ENCODE measurements at regions not wholly inside any gene's neighbourhood (a gene's known extent, or its start where the extent isn't known, plus 50 kb on each side); places are given as distances from the start of the nearest gene placed in this dataset.
"Not testable (repeated sequence)": the region's sequence is repeated elsewhere in the genome, so short reads cannot be mapped to it uniquely, and the experiment has no call there.

- DNase-seq, result no peak
Measured at GRCh38 chr4:36609661-36610060, 328.2 kb downstream of the DTHD1 start.

- DNase-seq, result no peak
Measured at GRCh38 chr4:36610628-36611027, 329.2 kb downstream of the DTHD1 start.

DNA sequence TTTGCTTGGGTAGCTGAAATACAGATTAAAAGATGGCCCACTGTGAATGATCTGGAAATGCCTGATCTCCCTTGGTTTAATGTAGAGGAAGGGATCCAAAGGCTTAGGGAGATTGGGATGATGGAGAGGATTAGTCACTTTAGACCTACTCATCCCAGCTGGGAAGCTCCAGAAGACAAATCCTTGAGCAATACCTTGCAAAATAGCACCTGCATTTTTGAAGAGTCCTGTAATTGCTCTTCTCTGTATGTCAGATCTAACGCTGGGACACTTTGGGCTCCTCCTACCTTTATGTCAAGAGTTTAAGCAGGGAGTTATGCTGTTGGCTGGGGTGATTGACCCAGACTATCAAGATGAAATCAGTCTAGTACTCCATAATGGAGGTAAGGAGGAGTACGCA is 331.7 kb downstream of the DTHD1 start:
- DNase-seq, result not testable (repeated sequence)

DNA sequence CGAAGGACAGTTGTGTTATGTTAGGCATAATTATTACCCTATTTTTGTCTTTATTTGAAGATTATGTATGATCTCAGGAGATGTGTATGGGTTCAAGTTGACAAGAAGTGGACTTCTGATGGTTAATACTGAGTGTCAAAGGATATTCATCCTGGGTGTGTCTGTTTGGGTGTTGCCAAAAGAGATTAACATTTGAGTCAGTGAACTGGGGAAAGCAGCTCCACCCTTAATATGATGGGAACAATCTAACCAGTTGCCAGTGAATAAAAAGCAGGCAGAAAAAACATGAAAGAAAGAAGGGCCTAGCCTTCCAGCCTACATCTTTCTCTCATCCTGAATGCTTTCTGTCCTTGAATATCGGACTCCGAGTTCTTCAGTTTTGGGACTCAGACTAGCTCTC is 332.6 kb downstream of the DTHD1 start:
- no peak for DNase-seq

DNA sequence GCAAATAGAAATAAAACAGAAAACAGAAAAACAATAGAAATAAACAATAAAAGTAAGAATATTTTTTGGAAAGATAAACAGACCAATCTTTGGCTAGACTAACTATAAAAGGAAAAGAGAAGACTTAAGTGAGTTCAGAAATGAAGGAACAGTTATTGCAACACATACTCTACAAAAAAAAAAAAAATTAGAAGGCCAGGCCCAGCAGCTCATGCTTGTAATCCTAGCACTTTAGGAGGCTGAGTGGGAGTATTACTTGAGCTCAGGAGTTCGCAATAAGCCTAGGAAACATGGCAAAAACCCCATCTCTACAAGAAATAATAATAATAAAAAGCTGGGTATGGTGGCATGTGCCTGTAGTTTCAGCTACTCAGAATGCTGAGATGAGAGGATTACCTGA is 336.7 kb downstream of the DTHD1 start:
- DNase-seq, result no peak

DNA sequence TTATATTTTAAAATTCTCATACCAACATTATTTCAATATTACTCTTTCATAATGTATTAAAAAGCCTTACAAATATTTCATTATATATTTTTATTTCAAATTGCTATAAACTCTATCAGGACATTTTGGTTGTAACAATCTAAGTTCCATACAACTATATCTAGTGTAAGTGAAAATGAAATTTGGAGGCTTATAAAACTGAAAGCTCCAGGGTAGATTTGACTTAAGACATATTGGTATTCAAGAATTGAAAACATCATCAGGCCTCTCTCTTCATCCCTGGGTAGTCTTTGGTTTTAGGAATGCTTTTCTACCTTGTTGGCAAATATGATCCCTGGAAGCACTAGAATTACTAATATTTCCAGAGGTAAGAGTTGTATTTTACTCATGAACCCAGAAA is 342.6 kb downstream of the DTHD1 start:
- no peak for DNase-seq

GRCh38 chr4:36638273-36638811 is 356.9 kb downstream of the DTHD1 start:
- DNase-seq, result no peak

DNA sequence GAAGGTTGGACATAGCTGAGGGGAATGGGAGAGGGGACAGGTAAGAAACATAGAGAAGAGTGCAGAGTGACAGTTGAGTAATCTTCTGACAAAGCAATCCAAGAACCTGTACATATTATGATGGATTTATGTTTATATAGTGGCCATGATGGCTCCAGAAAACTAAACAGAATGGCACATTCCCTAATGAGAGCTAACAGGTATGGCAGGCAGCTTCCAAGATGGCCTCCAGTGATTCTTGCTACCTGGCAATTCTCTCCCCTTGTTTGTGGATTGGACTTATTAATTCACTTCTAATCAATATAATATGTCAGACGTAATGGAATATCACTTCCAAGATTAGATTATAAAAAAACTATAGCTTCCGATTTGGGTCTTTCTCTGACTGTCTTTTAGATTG is 359.5 kb downstream of the DTHD1 start:
- DNase-seq, result no peak

DNA sequence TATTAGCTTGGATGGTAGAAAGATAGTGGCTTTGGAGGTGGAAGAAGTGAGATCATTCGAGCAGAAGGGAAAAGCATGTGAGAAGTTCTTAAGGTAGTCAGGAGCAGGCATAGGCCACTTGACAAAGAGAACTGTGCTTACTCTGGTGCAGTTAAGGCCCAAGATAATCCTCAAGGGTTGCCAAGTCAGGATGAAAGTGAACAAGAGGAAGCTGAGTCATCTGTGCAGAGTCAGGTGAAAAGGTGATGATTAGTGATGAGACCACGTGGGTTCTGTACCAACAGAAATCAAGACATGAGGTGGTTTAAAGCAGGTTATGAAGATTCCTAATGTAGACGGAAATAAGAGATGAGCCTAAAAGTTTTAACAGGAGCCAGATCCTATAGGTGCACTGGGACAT is 369.8 kb downstream of the DTHD1 start:
- no peak for DNase-seq

- DNase-seq, result no peak
Measured at GRCh38 chr4:36652857-36653256, 371.4 kb downstream of the DTHD1 start.

DNA sequence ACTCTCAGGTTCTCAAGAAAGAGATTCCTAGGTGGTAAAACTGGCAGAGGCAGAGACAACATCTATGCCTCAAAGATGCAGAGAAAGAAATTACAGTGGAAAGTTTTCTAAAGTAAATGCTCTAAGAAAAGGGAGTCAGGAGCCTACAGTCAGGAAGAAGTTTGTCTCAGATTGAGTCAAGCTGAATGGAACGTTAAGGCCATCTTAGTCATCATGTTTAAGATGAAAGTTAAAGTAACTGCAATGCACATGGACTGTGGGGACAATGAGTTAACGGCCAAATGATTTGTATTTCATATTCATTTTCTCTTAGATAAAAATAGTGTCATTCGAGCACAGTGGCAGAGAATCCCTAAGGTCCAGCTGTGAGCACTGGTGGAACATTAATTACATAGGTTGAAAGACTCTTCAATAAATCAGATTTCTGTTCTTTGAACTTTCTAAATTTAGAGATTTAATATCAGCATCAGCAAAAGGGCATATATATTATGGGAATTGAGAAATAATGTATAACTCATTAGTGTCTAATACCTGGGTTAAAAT is 384.6 kb downstream of the DTHD1 start:
- no peak for DNase-seq

DNA sequence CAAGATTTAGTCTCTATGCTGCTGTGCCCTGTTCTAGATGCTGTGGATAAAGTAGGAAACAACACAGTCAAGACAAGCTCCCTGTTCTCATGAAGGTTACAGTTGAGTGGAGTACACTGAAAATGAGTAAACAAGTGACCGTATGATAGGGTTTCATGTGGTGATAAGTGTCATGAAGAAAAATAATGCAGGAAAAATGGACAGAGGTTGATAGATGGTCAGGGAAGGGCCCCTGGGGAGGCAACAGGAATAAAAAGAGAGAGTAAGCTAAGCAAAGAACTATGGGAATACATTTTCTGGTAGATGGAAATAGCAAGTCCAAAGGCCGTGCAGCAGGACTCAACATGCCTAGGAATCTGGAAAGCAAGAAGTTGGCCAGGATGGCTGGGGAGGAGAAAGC is 394.0 kb downstream of the DTHD1 start:
- DNase-seq, result no peak

- no peak for DNase-seq
Measured at GRCh38 chr4:36676139-36677050, 395.0 kb downstream of the DTHD1 start.

DNA sequence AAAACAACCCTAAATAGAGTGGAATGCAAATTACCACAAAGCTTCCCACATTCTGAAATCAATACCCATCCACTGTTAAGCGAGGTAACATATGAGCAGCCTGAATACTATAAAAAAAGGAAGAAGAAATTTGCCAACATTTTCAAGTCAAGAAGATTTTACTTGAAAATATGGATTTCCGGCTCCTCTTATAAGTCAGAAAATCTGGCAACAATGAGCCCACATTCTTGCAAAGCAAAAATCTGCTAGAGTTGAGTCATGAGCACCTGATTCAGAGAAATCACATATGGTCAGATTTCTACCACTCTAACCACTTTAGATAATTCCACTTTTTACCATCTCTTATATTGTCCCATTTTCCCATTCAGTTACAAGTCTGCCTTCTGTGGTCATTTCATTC is 395.7 kb downstream of the DTHD1 start:
- no peak for DNase-seq

DNA sequence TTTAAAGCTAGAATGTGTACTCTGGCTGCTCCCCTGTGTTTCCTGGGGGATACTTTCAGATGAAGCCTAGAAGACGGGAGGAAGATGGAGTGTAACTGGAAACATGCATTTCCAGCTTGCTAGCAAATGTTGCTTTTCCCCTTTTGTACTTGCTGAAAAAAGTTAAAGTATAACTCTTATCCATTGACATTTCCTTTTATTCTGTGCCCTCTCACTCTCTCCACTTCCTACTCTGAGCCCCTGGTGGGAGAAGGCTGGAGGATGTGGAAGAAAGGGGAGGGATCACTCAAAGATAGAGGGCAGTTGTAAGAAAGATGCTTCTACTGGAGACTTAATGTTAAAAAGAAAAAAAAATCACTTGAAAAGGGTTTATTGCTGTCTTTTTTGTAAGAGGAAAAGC is 396.5 kb downstream of the DTHD1 start:
- DNase-seq, result no peak

GRCh38 chr4:36687681-36688080 is 406.3 kb downstream of the DTHD1 start:
- no peak for DNase-seq

DNA sequence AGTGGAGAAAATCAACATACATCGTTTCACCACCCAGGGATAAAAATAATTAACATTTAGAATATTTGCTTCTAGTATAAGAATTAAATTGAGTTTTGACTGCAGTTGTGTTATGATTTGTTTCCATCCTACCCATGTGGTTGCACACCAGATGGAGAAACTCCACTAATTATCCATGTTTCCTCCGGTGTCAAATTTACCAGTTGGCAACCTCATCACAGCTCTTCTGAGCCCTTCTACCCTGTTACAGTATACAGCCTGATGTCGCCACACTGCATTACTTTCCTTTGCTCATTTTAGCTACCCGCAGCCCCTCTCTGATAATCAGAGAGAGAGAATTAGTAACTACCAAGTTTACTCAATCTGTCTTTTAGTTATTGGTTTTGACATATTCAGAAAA is 411.2 kb downstream of the DTHD1 start:
- DNase-seq, result no peak

GRCh38 chr4:36702245-36702644 is 420.8 kb downstream of the DTHD1 start:
- no peak for DNase-seq

DNA sequence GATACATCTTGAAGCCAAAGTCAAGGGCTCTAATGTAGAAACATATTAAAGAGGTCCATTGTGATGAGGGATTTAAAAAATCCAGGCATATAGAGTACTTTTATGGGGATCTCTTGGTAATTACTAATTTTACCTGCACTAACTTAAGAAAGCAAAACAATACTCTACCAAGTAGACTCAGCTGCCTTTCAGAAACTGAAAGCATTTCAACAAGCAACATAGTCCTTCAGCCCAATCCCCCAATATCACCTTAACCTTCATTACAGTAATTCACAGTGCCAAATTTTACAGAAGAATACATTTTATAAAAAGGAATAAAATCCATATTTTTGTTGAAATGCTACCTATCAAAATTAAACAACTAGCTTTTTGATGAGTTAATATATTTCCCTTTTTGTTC is 422.9 kb downstream of the DTHD1 start:
- DNase-seq, result no peak

DNA sequence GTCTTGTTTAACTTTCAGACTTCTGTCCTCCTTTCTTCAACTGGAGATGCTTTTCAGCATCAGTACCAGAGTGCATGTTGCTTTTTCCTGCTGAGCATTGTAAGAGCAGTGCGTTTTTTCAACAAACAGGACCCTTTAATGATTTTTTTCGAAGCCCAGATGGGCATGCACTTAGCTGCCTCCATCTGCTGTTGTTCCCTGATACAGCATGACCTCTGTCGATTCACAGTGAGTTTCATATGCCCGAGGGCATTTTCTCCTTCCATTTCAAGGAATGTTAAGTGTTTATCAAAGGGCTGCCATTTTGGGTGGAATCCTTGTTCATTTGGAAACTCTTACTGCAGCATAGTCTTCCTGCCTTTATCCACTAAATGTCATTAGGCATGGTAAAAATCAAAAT is 428.6 kb downstream of the DTHD1 start:
- no peak for DNase-seq

GRCh38 chr4:36712013-36712412 is 430.6 kb downstream of the DTHD1 start:
- DNase-seq, result no peak

GRCh38 chr4:36716874-36717273 is 435.5 kb downstream of the DTHD1 start:
- DNase-seq, result no peak

- no peak for DNase-seq
Measured at GRCh38 chr4:36719425-36719824, 438.0 kb downstream of the DTHD1 start.

DNA sequence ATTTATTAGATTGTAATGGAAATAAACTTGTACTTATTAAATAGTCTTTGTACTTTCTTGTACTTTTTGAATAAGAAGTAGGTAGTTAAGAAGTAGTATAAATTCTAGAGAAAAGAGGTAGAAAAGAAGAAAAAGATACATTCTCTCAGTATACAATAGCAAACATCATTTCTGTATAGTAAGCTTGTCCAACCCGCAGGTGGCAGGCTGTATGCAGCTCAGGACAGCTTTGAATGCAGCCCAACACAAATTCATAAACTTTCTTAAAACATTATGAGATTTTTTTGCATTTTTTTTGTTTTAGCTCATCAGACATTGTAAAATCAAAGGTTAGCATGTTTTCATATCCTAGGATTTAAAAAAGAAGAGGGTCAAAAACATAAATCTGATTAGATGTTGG is 441.6 kb downstream of the DTHD1 start:
- DNase-seq, result no peak

GRCh38 chr4:36734334-36734733 is 452.9 kb downstream of the DTHD1 start:
- no peak for DNase-seq

Measured in activated T-cell treated with anti-CD3 and anti-CD28 coated beads for 4 hours (primary cell).